ENCODE measurements at regions not wholly inside any gene's neighbourhood (a gene's known extent, or its start where the extent isn't known, plus 50 kb on each side); places are given as distances from the start of the nearest gene placed in this dataset.

DNA sequence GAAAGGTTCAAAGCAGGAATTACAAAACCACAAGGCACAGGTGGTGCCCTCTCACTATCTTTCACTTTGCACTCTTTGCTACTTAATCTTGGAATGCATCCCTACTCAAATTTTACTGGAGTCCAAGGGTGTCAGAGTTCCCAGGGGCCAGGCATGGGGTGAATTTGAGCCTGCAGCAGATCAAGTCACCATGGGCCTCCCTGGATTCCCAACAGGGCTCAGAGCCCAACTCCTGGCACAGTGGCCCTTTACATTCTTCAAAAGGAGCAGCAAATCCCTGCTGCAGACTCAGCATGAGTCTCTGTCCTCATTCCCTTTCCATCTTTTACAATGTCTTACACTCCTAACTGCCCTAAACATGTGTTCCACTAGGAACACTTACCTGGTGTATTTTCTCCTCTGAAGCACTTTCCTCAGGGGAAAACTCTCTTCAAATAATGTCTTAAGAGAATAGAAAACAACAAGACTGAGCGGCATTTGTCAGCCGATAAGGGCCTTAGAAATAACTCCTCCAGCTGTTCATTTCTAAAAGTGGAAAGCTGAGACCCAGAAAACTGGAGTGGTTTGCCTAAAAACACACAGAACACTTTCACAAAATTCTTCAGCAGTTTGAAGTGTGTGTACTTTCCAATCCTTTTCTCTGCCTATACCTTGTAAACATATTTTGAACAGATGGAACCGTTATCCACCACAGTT is 596.0 kb downstream of the INSC start (continued):
- TF ChIP-seq, protein P1, sequence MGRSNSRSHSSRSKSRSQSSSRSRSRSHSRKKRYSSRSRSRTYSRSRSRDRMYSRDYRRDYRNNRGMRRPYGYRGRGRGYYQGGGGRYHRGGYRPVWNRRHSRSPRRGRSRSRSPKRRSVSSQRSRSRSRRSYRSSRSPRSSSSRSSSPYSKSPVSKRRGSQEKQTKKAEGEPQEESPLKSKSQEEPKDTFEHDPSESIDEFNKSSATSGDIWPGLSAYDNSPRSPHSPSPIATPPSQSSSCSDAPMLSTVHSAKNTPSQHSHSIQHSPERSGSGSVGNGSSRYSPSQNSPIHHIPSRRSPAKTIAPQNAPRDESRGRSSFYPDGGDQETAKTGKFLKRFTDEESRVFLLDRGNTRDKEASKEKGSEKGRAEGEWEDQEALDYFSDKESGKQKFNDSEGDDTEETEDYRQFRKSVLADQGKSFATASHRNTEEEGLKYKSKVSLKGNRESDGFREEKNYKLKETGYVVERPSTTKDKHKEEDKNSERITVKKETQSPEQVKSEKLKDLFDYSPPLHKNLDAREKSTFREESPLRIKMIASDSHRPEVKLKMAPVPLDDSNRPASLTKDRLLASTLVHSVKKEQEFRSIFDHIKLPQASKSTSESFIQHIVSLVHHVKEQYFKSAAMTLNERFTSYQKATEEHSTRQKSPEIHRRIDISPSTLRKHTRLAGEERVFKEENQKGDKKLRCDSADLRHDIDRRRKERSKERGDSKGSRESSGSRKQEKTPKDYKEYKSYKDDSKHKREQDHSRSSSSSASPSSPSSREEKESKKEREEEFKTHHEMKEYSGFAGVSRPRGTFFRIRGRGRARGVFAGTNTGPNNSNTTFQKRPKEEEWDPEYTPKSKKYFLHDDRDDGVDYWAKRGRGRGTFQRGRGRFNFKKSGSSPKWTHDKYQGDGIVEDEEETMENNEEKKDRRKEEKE (IDR thresholded peaks at IDR 0.05; ENCODE audit: borderline replicate concordance in 1 of 2, control insufficient read depth in 1 of 2, low read depth in 2 of 2, low read length in 1 of 2): no peak
- no peak for TF ChIP-seq KAT8 (IDR thresholded peaks at IDR 0.05; ENCODE audit: low read depth)
- TF ChIP-seq E2F8 (IDR thresholded peaks at IDR 0.05; ENCODE audit: low read depth, partially characterized antibody): no peak
- no peak for TF ChIP-seq CREM (IDR thresholded peaks at IDR 0.05; ENCODE audit: low read depth)
- no peak for TF ChIP-seq SIX5 (IDR thresholded peaks at IDR 0.05; ENCODE audit: borderline replicate concordance in 1 of 2, insufficient read depth in 1 of 2, low read depth in 1 of 2, low read length in 2 of 2)
- TF ChIP-seq ZSCAN29 (IDR thresholded peaks at IDR 0.05): no peak
- TF ChIP-seq KLF6 (CRISPR knock-in tag; IDR thresholded peaks at IDR 0.05; ENCODE audit: borderline replicate concordance): no peak
- TF ChIP-seq, protein P2, sequence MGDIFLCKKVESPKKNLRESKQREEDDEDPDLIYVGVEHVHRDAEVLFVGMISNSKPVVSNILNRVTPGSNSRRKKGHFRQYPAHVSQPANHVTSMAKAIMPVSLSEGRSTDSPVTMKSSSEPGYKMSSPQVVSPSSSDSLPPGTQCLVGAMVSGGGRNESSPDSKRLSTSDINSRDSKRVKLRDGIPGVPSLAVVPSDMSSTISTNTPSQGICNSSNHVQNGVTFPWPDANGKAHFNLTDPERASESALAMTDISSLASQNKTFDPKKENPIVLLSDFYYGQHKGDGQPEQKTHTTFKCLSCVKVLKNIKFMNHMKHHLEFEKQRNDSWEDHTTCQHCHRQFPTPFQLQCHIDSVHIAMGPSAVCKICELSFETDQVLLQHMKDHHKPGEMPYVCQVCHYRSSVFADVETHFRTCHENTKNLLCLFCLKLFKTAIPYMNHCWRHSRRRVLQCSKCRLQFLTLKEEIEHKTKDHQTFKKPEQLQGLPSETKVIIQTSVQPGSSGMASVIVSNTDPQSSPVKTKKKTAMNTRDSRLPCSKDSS (IDR thresholded peaks at IDR 0.05; ENCODE audit: low read depth, partially characterized antibody): no peak
- TF ChIP-seq OTX1 (CRISPR knock-in tag; IDR thresholded peaks at IDR 0.05): no peak
